ENCODE measurements at regions not wholly inside any gene's neighbourhood (a gene's known extent, or its start where the extent isn't known, plus 50 kb on each side); places are given as distances from the start of the nearest gene placed in this dataset.

- TF ChIP-seq POLR2A (IDR thresholded peaks at IDR 0.05), result no peak
- no peak for TF ChIP-seq EP300 (IDR thresholded peaks at IDR 0.05; ENCODE audit: low read depth)
- no peak for TF ChIP-seq CTCF (IDR thresholded peaks at IDR 0.05)
Measured at GRCh38 chr16:9195287-9195686, 103.8 kb downstream of the HAPSTR1 start.
